A549 (cell line): ENCODE measurements at regions not wholly inside any gene's neighbourhood (a gene's known extent, or its start where the extent isn't known, plus 50 kb on each side); places are given as distances from the start of the nearest gene placed in this dataset.

Experiments used
- ATAC-seq, 2 experiments: fragments of 200-7000 bp in 1 of 2; fragments of >200 bp in 1 of 2; cut with Nextera tagmentation in 1 of 2; cut with Tn5 transposase in 1 of 2; 3 replicates each; pipeline versions ENCODE4 v1.8.0 to v1.9.1; 2018 to 2020; ENCODE audit warnings: mild to moderate bottlenecking in 1 of 2, moderate library complexity in 1 of 2
- CTCF ChIA-PET: fragments of 300-600 bp; sonication (Branson Sonifier 250); formaldehyde crosslinking; extraction: SDS; loops from one replicate; lab custom pipeline; 2021; ENCODE audit warnings: antibody characterized with exemption, inconsistent platforms; lab: Yijun Ruan, JAX
- POLR2A ChIA-PET: fragments of 350-600 bp; formaldehyde crosslinking; extraction: SDS; loops from one replicate; lab custom pipeline; 2021; ENCODE audit warnings: antibody characterized with exemption, inconsistent platforms; lab: Yijun Ruan, JAX
- DNase-seq, 2 experiments: peaks; one replicate each; pipeline versions ENCODE4 v3.0.0 to v3.0.0-alpha.2; 2011 to 2016; ENCODE audit warnings: low read depth in 1 of 2, low spot score in 1 of 2
- FAIRE-seq: peaks from 2 replicates; lab custom pipeline; 2011; peaks lifted over from hg19 to GRCh38; lab: Jason Lieb, UNC
- H3K27ac ChIP-seq, 2 experiments: fragments of >200 bp; sonication (Bioruptor Twin); formaldehyde crosslinking; 3 replicates each; pipeline ENCODE4 v1.5.1; 2016 to 2017
- H3K4me1 ChIP-seq: fragments of >200 bp; sonication (Bioruptor Twin); formaldehyde crosslinking; 3 replicates; pipeline ENCODE4 v1.6.1; 2016
- H3K4me2 ChIP-seq: fragments of >200 bp; sonication (Bioruptor Twin); formaldehyde crosslinking; 3 replicates; pipeline ENCODE4 v1.6.1; 2016
- H3K4me3 ChIP-seq: fragments of >200 bp; sonication (Bioruptor Twin); formaldehyde crosslinking; 3 replicates; pipeline ENCODE4 v1.5.1; 2016
- H3K9me3 ChIP-seq: fragments of >200 bp; sonication (Bioruptor Twin); formaldehyde crosslinking; 3 replicates; pipeline ENCODE4 v1.6.1; 2016
- CBX2 ChIP-seq: fragments of 200-600 bp; sonication (generic); IDR thresholded peaks from 2 replicates; pipeline ENCODE4 v1.6.1; 2016; ENCODE audit warnings: low read depth, mild to moderate bottlenecking, borderline replicate concordance
- CHD2 ChIP-seq: fragments of 150-350 bp; IDR thresholded peaks from 2 replicates; pipeline ENCODE4 v1.6.1; 2014; ENCODE audit warnings: low read length; ENCODE audit not compliant: partially characterized antibody
- CHD4 ChIP-seq: fragments of 200-600 bp; sonication (generic); IDR thresholded peaks from 2 replicates; pipeline ENCODE4 v1.6.1; 2016; ENCODE audit warnings: antibody characterized with exemption, mild to moderate bottlenecking, borderline replicate concordance
- EHF ChIP-seq: fragments of 250-450 bp; sonication (Bioruptor Pico); IDR thresholded peaks from 2 replicates; pipeline ENCODE4 v1.5.0; 2020; ENCODE audit warnings: mild to moderate bottlenecking
- EP300 ChIP-seq, 2 experiments: fragments of >200 bp; sonication (Bioruptor Twin); formaldehyde crosslinking; IDR thresholded peaks; 2 replicates in 1 of 2; 3 replicates in 1 of 2; pipeline ENCODE4 v1.6.1; 2016 to 2017
- ESRRA ChIP-seq: fragments of 150-350 bp; IDR thresholded peaks from 2 replicates; pipeline ENCODE4 v1.6.1; 2014; ENCODE audit warnings: mild to moderate bottlenecking, low read length, borderline replicate concordance
- FOSL2 ChIP-seq, 2 experiments: fragments of 450-650 bp in 1 of 2; fragments of >200 bp in 1 of 2; sonication (Bioruptor Twin) in 1 of 2; formaldehyde crosslinking; IDR thresholded peaks; 2 replicates each; pipeline versions ENCODE4 v1.5.0 to v1.6.1; 2016 to 2020; ENCODE audit warnings: mild to moderate bottlenecking in 1 of 2, moderate library complexity in 1 of 2
- FOXS1 ChIP-seq: fragments of 250-450 bp; sonication (Bioruptor Pico); IDR thresholded peaks from 2 replicates; pipeline ENCODE4 v1.5.0; 2020; ENCODE audit warnings: mild to moderate bottlenecking, moderate library complexity
- GATA3 ChIP-seq: IDR thresholded peaks from 2 replicates; pipeline ENCODE4 v1.6.1; 2012; ENCODE audit warnings: borderline replicate concordance
- HEYL ChIP-seq: fragments of 250-450 bp; sonication (Bioruptor Pico); IDR thresholded peaks from 2 replicates; pipeline ENCODE4 v1.8.0; 2021; ENCODE audit warnings: mild to moderate bottlenecking, moderate library complexity
- HOXB5 ChIP-seq: fragments of 250-450 bp; sonication (Bioruptor Pico); IDR thresholded peaks from 2 replicates; pipeline ENCODE4 v1.5.0; 2020; ENCODE audit warnings: mild to moderate bottlenecking, moderate library complexity
- JUNB ChIP-seq: fragments of >200 bp; sonication (Bioruptor Twin); formaldehyde crosslinking; IDR thresholded peaks from 2 replicates; pipeline ENCODE4 v1.6.1; 2016
- KDM1A ChIP-seq: fragments of 200-600 bp; sonication (generic); IDR thresholded peaks from 2 replicates; pipeline ENCODE4 v1.6.1; 2016; ENCODE audit warnings: low read depth, mild to moderate bottlenecking
- KDM5A ChIP-seq: fragments of 200-600 bp; sonication (generic); IDR thresholded peaks from 2 replicates; pipeline ENCODE4 v1.6.1; 2016; ENCODE audit warnings: antibody characterized with exemption, mild to moderate bottlenecking
- MAFK ChIP-seq: fragments of 450-650 bp; IDR thresholded peaks from 2 replicates; pipeline ENCODE4 v1.6.1; 2014; ENCODE audit not compliant: partially characterized antibody
- NFE2L2 ChIP-seq: fragments of 150-350 bp; conservative IDR thresholded peaks from 2 replicates; pipeline ENCODE4 v1.6.1; 2014; ENCODE audit warnings: low read length
- NR3C1 ChIP-seq: fragments of >200 bp; sonication (Bioruptor Twin); formaldehyde crosslinking; IDR thresholded peaks from 3 replicates; pipeline ENCODE4 v1.6.1; 2017
- PBX3 ChIP-seq: IDR thresholded peaks from 2 replicates; pipeline ENCODE4 v1.6.1; 2012
- PHF8 ChIP-seq: fragments of 200-600 bp; sonication (generic); IDR thresholded peaks from 2 replicates; pipeline ENCODE4 v1.6.1; 2016; ENCODE audit warnings: low read depth, mild to moderate bottlenecking, antibody characterized with exemption, moderate library complexity, borderline replicate concordance
- POLR2AphosphoS2 ChIP-seq: conservative IDR thresholded peaks from 2 replicates; pipeline ENCODE4 v1.6.1; 2012; ENCODE audit warnings: low read length, improper control_type of control experiment, inconsistent platforms
- RARB ChIP-seq: fragments of 250-450 bp; sonication (Bioruptor Pico); IDR thresholded peaks from 2 replicates; pipeline ENCODE4 v1.8.0; 2021; ENCODE audit warnings: mild to moderate bottlenecking, moderate library complexity
- REST ChIP-seq: fragments of 200-600 bp; sonication (generic); IDR thresholded peaks from 2 replicates; pipeline ENCODE4 v1.6.1; 2016; ENCODE audit warnings: antibody characterized with exemption, mild to moderate bottlenecking, moderate library complexity
- TP53 ChIP-seq: fragments of 250-450 bp; sonication (Bioruptor Pico); IDR thresholded peaks from 2 replicates; pipeline ENCODE4 v1.5.0; 2021; ENCODE audit warnings: mild to moderate bottlenecking, moderate library complexity
- ZNF302 ChIP-seq: fragments of 250-450 bp; sonication (Bioruptor Pico); IDR thresholded peaks from 2 replicates; pipeline ENCODE4 v1.9.0; 2021; ENCODE audit warnings: inconsistent platforms, mild to moderate bottlenecking, moderate library complexity
- WGBS: methylation state at CpG from one replicate; pipeline ENCODE4 v1.1.6; 2017; ENCODE audit errors: missing lambda C conversion rate; 5-methylcytosine and 5-hydroxymethylcytosine counted together
- TF ChIP-seq, protein P1 (sequence below): fragments of >200 bp; sonication (Bioruptor Twin); formaldehyde crosslinking; IDR thresholded peaks from 3 replicates; pipeline ENCODE4 v1.6.1; 2016
- TF ChIP-seq, protein P2 (sequence below): fragments of >200 bp; sonication (Bioruptor Twin); formaldehyde crosslinking; IDR thresholded peaks from 3 replicates; pipeline ENCODE4 v1.5.1; 2016

DNA sequence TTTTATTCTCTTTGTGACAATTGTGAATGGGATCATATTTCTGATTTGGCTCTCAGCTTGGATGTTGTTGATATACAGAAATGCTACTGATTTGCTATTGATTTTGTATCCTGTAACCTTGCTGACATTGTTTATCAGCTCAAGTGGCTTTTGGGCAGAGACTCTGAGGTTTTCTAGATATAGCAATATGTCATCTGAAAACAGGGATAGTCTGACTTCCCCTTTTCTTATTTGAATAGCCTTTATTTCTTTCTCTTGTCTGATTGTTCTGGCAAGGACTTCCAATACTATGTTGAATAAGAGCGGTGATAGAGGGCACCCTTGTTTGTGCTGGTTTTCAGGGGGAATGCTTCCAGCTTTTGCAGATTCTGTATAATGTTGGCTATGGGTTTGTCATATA lies 150.8 kb downstream of the FASLG start:
- CTCF ChIA-PET = interaction anchor here (0.9 kb wide), 1 partner anchor 11 kb away, joined by 3 read pairs; no protein-coding TSS in a partner anchor
- no peak for FAIRE-seq
- Histone ChIP-seq H3K4me3 (no peak overlapping the region), H3K9me3 (peaks cover 11% of the 10 kb centered on the region), H3K4me2 (no peak overlapping the region), H3K27ac (no peak overlapping the region), H3K4me1 (no peaks in the 10 kb centered on the region)
- no peak for ATAC-seq
- WGBS = 75% methylated on average over 1 of the region's 1 CpG
- no peak for DNase-seq
- TF ChIP-seq KDM5A = no peak
- TF ChIP-seq, protein P1, sequence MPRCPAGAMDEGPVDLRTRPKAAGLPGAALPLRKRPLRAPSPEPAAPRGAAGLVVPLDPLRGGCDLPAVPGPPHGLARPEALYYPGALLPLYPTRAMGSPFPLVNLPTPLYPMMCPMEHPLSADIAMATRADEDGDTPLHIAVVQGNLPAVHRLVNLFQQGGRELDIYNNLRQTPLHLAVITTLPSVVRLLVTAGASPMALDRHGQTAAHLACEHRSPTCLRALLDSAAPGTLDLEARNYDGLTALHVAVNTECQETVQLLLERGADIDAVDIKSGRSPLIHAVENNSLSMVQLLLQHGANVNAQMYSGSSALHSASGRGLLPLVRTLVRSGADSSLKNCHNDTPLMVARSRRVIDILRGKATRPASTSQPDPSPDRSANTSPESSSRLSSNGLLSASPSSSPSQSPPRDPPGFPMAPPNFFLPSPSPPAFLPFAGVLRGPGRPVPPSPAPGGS = no peak
- no peak for TF ChIP-seq CHD4
- no peak for TF ChIP-seq POLR2AphosphoS2
- TF ChIP-seq NFE2L2 = no peak
- no peak for TF ChIP-seq ZNF302 (CRISPR knock-in tag)
- POLR2A ChIA-PET = no interaction called here

- CTCF ChIA-PET = no interaction called here
- POLR2A ChIA-PET = no interaction called here
- Histone ChIP-seq H3K27ac (no peak overlapping the region), H3K4me3 (no peak overlapping the region), H3K4me1 (no peaks in the 10 kb centered on the region), H3K9me3 (peaks cover 15% of the 10 kb centered on the region), H3K4me2 (no peak overlapping the region)
- FAIRE-seq = no peak
- no peak for ATAC-seq
- TF ChIP-seq POLR2AphosphoS2 (no peak), ZNF302 (CRISPR knock-in tag) (no peak), NR3C1 (no peak), ESRRA (no peak), MAFK (no peak), CBX2 (no peak), KDM5A (no peak), TP53 (CRISPR knock-in tag) (no peak), PHF8 (no peak), REST (no peak), KDM1A (no peak), RARB (no peak), GATA3 (no peak)
- DNase-seq = no peak
These were observed 151.7 kb downstream of the FASLG start for GRCh38 chr1:172810480-172811175.

- DNase-seq = no peak
- no peak for ATAC-seq
- ChIA-PET CTCF (no interaction called here), POLR2A (no interaction called here)
- Histone ChIP-seq H3K4me2 (no peak overlapping the region), H3K27ac (no peak overlapping the region), H3K4me1 (no peaks in the 10 kb centered on the region), H3K9me3 (peaks cover 15% of the 10 kb centered on the region), H3K4me3 (no peak overlapping the region)
- FAIRE-seq = no peak
- TF ChIP-seq FOSL2 (IDR thresholded peaks at IDR 0.05) = no peak
- TF ChIP-seq FOSL2 (CRISPR knock-in tag; IDR thresholded peaks at IDR 0.05) = no peak
- TF ChIP-seq, protein P1 = no peak
- no peak for TF ChIP-seq EP300 (IDR thresholded peaks at IDR 0.05)
- TF ChIP-seq, protein P2, sequence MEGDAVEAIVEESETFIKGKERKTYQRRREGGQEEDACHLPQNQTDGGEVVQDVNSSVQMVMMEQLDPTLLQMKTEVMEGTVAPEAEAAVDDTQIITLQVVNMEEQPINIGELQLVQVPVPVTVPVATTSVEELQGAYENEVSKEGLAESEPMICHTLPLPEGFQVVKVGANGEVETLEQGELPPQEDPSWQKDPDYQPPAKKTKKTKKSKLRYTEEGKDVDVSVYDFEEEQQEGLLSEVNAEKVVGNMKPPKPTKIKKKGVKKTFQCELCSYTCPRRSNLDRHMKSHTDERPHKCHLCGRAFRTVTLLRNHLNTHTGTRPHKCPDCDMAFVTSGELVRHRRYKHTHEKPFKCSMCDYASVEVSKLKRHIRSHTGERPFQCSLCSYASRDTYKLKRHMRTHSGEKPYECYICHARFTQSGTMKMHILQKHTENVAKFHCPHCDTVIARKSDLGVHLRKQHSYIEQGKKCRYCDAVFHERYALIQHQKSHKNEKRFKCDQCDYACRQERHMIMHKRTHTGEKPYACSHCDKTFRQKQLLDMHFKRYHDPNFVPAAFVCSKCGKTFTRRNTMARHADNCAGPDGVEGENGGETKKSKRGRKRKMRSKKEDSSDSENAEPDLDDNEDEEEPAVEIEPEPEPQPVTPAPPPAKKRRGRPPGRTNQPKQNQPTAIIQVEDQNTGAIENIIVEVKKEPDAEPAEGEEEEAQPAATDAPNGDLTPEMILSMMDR = no peak
- no peak for TF ChIP-seq ZNF302 (CRISPR knock-in tag)
- no peak for TF ChIP-seq PBX3
- TF ChIP-seq FOXS1 (CRISPR knock-in tag) = no peak
- TF ChIP-seq HEYL (CRISPR knock-in tag) = no peak
- no peak for TF ChIP-seq CHD2
- no peak for TF ChIP-seq EHF (CRISPR knock-in tag)
- TF ChIP-seq HOXB5 (CRISPR knock-in tag) = no peak
- no peak for TF ChIP-seq KDM5A
- TF ChIP-seq JUNB = no peak
These were observed 152.8 kb downstream of the FASLG start for GRCh38 chr1:172811694-172812093.
